GM12878 (cell line): ENCODE measurements at regions not wholly inside any gene's neighbourhood (a gene's known extent, or its start where the extent isn't known, plus 50 kb on each side); places are given as distances from the start of the nearest gene placed in this dataset.

Experiments used
- ATAC-seq: fragments of 200-7000 bp; cut with Tn5 transposase; 3 replicates; pipeline ENCODE4 v1.9.1; 2020; ENCODE audit warnings: mild to moderate bottlenecking, moderate library complexity
- BruUV-seq: library from RNA; stranded (reverse); fragments of 400-500 nt; replicated peaks from 2 replicates; lab custom pipeline; 2021; lab: Mats Ljungman, UMichigan
- CTCF ChIA-PET: fragments of 300-600 bp; sonication (Branson Sonifier 250); formaldehyde crosslinking; extraction: SDS; loops from one replicate; lab custom pipeline; 2021; ENCODE audit warnings: inconsistent platforms; lab: Yijun Ruan, JAX
- POLR2A ChIA-PET: fragments of 350-600 bp; formaldehyde crosslinking; extraction: SDS; loops from one replicate; lab custom pipeline; 2021; ENCODE audit warnings: inconsistent platforms; lab: Charles Lee
- RAD21 ChIA-PET: fragments of 300-600 bp; sonication (Branson Sonifier 250); formaldehyde crosslinking; loops from one replicate; lab custom pipeline; 2023; ENCODE audit warnings: antibody characterized with exemption; ENCODE audit not compliant: unreplicated experiment; lab: Charles Lee
- SMC1A ChIA-PET: fragments of 300-600 bp; sonication (Branson Sonifier 250); formaldehyde crosslinking; loops from one replicate; lab custom pipeline; 2023; ENCODE audit not compliant: unreplicated experiment, uncharacterized antibody; lab: Charles Lee
- DNase-seq: peaks from one replicate; pipeline ENCODE4 v3.0.0-alpha.2; 2011; ENCODE audit warnings: low read depth, low spot score
- FAIRE-seq: peaks from 3 replicates; lab custom pipeline; 2011; peaks lifted over from hg19 to GRCh38; lab: Jason Lieb, UNC
- H2AFZ ChIP-seq: 2 replicates; pipeline ENCODE4 v1.6.0; 2011; ENCODE audit warnings: low read depth, low read length, control low read depth; ENCODE audit not compliant: control insufficient read depth
- H3K27ac ChIP-seq: 2 replicates; pipeline ENCODE4 v1.5.1; 2011; ENCODE audit warnings: control low read depth; ENCODE audit not compliant: control insufficient read depth, insufficient read depth
- H3K27me3 ChIP-seq, 2 experiments: replicated peaks in 1 of 2; 2 replicates each; pipeline versions ENCODE4 v1.6.0 to v1.6.1; 2011; ENCODE audit warnings: low read length in 1 of 2; ENCODE audit not compliant: control insufficient read depth in 2 of 2, insufficient read depth in 2 of 2
- H3K36me3 ChIP-seq, 2 experiments: 2 replicates each; pipeline ENCODE4 v1.5.1; 2011; ENCODE audit warnings: low read length in 1 of 2; ENCODE audit not compliant: control insufficient read depth in 2 of 2, insufficient read depth in 2 of 2
- H3K4me1 ChIP-seq: 2 replicates; pipeline ENCODE4 v1.6.1; 2011; ENCODE audit warnings: mild to moderate bottlenecking, low read length, moderate library complexity, mixed read lengths; ENCODE audit not compliant: control insufficient read depth, insufficient read depth
- H3K4me2 ChIP-seq: 2 replicates; pipeline ENCODE4 v1.6.0; 2011; ENCODE audit warnings: control low read depth; ENCODE audit not compliant: control insufficient read depth, insufficient read depth
- H3K4me3 ChIP-seq: fragments of 200-600 bp; sonication (generic); 2 replicates; pipeline ENCODE4 v1.5.1; 2016
- H3K79me2 ChIP-seq: 2 replicates; pipeline ENCODE4 v1.6.0; 2011; ENCODE audit warnings: low read length; ENCODE audit not compliant: control insufficient read depth, insufficient read depth
- H3K9ac ChIP-seq: 2 replicates; pipeline ENCODE4 v1.8.0; 2011; ENCODE audit warnings: low read length, control low read depth, mixed read lengths; ENCODE audit not compliant: control insufficient read depth, insufficient read depth
- H3K9me3 ChIP-seq: replicated peaks from 3 replicates; pipeline ENCODE4 v1.5.1; 2011; ENCODE audit warnings: mild to moderate bottlenecking, low read length; ENCODE audit not compliant: control insufficient read depth, insufficient read depth
- H4K20me1 ChIP-seq: 2 replicates; pipeline ENCODE4 v1.6.0; 2011; ENCODE audit not compliant: control insufficient read depth, insufficient read depth
- CUX1 ChIP-seq: IDR thresholded peaks from 2 replicates; pipeline ENCODE4 v1.6.1; 2012; ENCODE audit warnings: improper control_type of control experiment, low read depth, low read length; ENCODE audit not compliant: insufficient replicate concordance
- KAT2A ChIP-seq: conservative IDR thresholded peaks from 2 replicates; pipeline ENCODE4 v1.6.1; 2011; ENCODE audit warnings: low read depth, low read length; ENCODE audit not compliant: control insufficient read depth
- MEF2B ChIP-seq: fragments of 450-650 bp; IDR thresholded peaks from 2 replicates; pipeline ENCODE4 v1.6.1; 2018; ENCODE audit warnings: mild to moderate bottlenecking, moderate library complexity; ENCODE audit not compliant: partially characterized antibody, poor library complexity, severe bottlenecking
- POU2F2 ChIP-seq: IDR thresholded peaks from 3 replicates; pipeline ENCODE4 v1.6.1; 2011; ENCODE audit warnings: low read depth, mild to moderate bottlenecking, low read length, borderline replicate concordance
- TCF12 ChIP-seq: IDR thresholded peaks from 2 replicates; pipeline ENCODE4 v1.6.1; 2011; ENCODE audit warnings: low read depth, mild to moderate bottlenecking, low read length
- WGBS: methylation state at CpG from one replicate; pipeline ENCODE4 v1.1.6; 2016; ENCODE audit warnings: low lambda C conversion rate; ENCODE audit not compliant: insufficient replicate concordance, insufficient coverage; ENCODE audit errors: missing lambda C conversion rate; 5-methylcytosine and 5-hydroxymethylcytosine counted together
- in situ Hi-C: fragments of 300-500 bp; cut with MboI; formaldehyde crosslinking; loops from 9 replicates; pipeline ENCODE4 v1.14.3; 2018; ENCODE audit warnings: mixed read lengths
- intact Hi-C: fragments of 100-400 bp; cut with micrococcal nuclease; formaldehyde crosslinking; loops from one replicate; pipeline ENCODE4 v1.14.2; 2022; ENCODE audit not compliant: unreplicated experiment

GRCh38 chr22:22156716-22157347 lies 87.8 kb upstream of the VPREB1 start (continued):
- TF ChIP-seq CUX1 (no peak), MEF2B (peak; percentile 66), POU2F2 (peak; percentile 89; the same call in 2 of the 3 replicates)

- H3K4me3 ChIP-seq: no peak overlapping the region
- intact Hi-C loops: loop anchor here (1.0 to 5.0 kb wide), 6 partner anchors 45 to 798 kb away; no protein-coding TSS in a partner anchor
- RAD21 ChIA-PET: interaction anchor here (1.8 to 3.7 kb wide), 8 partner anchors 11 to 798 kb away, joined by 9 to 39 read pairs (median 22); no protein-coding TSS in a partner anchor
- no peaks in the 10 kb centered on the region for H3K79me2 ChIP-seq
- peak overlapping the region; percentile 86 for H3K27ac ChIP-seq
- SMC1A ChIA-PET: interaction anchor here (0.7 to 3.9 kb wide), 14 partner anchors 12 to 798 kb away, joined by 4 to 47 read pairs (median 15); no protein-coding TSS in a partner anchor
- BruUV-seq: no TSS peak
- H4K20me1 ChIP-seq: no peaks in the 10 kb centered on the region
- H3K9ac ChIP-seq: no peak overlapping the region
- POLR2A ChIA-PET: interaction anchor here (1.1 kb wide), 1 partner anchor 10 kb away, joined by 5 read pairs; no protein-coding TSS in a partner anchor
- H3K4me1 ChIP-seq: peaks cover 8% of the 10 kb centered on the region
- TF ChIP-seq KAT2A (no peak), TCF12 (no peak)
- DNase-seq: no peak
- CTCF ChIA-PET: interaction anchor here (0.9 to 3.9 kb wide), 18 partner anchors 12 to 801 kb away, joined by 3 to 75 read pairs (median 16); no protein-coding TSS in a partner anchor
- no peak overlapping the region for H3K4me2 ChIP-seq
- no peaks in the 10 kb centered on the region for H3K9me3 ChIP-seq
- FAIRE-seq: no peak
- in situ Hi-C loops: loop anchor here (5.0 to 10.0 kb wide), 3 partner anchors 41 to 798 kb away; no protein-coding TSS in a partner anchor
- WGBS: 19% methylated on average over 2 of the region's 2 CpGs
- H2AFZ ChIP-seq: peak overlapping the region; percentile 98; the same call in 1 of the 2 replicates
- no peak for ATAC-seq
- no peaks in the 10 kb centered on the region for H3K27me3 ChIP-seq
- no peaks in the 10 kb centered on the region for H3K36me3 ChIP-seq
Measured at GRCh38 chr22:22156348-22156715, 88.3 kb upstream of the VPREB1 start.
